Neural cell (in vitro differentiated cells): ENCODE measurements at regions not wholly inside any gene's neighbourhood (a gene's known extent, or its start where the extent isn't known, plus 50 kb on each side); places are given as distances from the start of the nearest gene placed in this dataset.

Experiments
- H2AFZ ChIP-seq: fragments of 200-600, 300-800 bp; sonication (generic), shearing (Covaris generic); 2 replicates; pipeline ENCODE4 v1.6.0; 2014; ENCODE audit warnings: low read depth, mild to moderate bottlenecking, antibody characterized with exemption, low read length, moderate library complexity
- H3F3A ChIP-seq: fragments of 200-600 bp; shearing (Covaris generic); 2 replicates; pipeline ENCODE4 v1.6.1; 2016; ENCODE audit warnings: mild to moderate bottlenecking, moderate library complexity, mixed read lengths, antibody characterized with exemption, low read length; ENCODE audit not compliant: insufficient read depth, poor library complexity, severe bottlenecking
- H3K27ac ChIP-seq: fragments of 200-600, 300-800 bp; sonication (generic), shearing (Covaris generic); 2 replicates; pipeline ENCODE4 v1.5.1; 2014; ENCODE audit warnings: mild to moderate bottlenecking, low read length, moderate library complexity
- H3K27me3 ChIP-seq: fragments of 300-800, 200-600 bp; sonication (generic), shearing (Covaris generic); 2 replicates; pipeline ENCODE4 v1.6.0; 2014; ENCODE audit warnings: mild to moderate bottlenecking, low read depth, low read length, moderate library complexity; ENCODE audit not compliant: insufficient read depth
- H3K36me3 ChIP-seq: fragments of 300-800, 200-600 bp; sonication (generic), shearing (Covaris generic); 2 replicates; pipeline ENCODE4 v1.5.1; 2014; ENCODE audit warnings: mild to moderate bottlenecking, antibody characterized with exemption, low read length, moderate library complexity; ENCODE audit not compliant: insufficient read depth
- H3K4me2 ChIP-seq: fragments of 300-800, 200-600 bp; sonication (generic), shearing (Covaris generic); 2 replicates; pipeline ENCODE4 v1.6.0; 2014; ENCODE audit warnings: mild to moderate bottlenecking, low read length
- H3K4me3 ChIP-seq: fragments of 300-800, 200-600 bp; sonication (generic), shearing (Covaris generic); 2 replicates; pipeline ENCODE4 v1.5.1; 2014; ENCODE audit warnings: mild to moderate bottlenecking, low read length, moderate library complexity
- H3K79me2 ChIP-seq: fragments of 200-600 bp; shearing (Covaris generic); replicated peaks from 2 replicates; pipeline ENCODE4 v1.6.0; 2014; ENCODE audit warnings: mild to moderate bottlenecking, low read length, moderate library complexity; ENCODE audit not compliant: insufficient read depth
- H3K9ac ChIP-seq: fragments of 300-800, 200-600 bp; sonication (generic), shearing (Covaris generic); 2 replicates; pipeline ENCODE4 v1.6.1; 2016; ENCODE audit warnings: mild to moderate bottlenecking, low read length, mixed read lengths
- H3K9me2 ChIP-seq: fragments of 200-600 bp; shearing (Covaris generic); 2 replicates; pipeline ENCODE4 v1.6.1; 2016; ENCODE audit warnings: mild to moderate bottlenecking, low read length, mixed read lengths; ENCODE audit not compliant: insufficient read depth
- H3K9me3 ChIP-seq: fragments of 200-600, 300-800 bp; sonication (generic), shearing (Covaris generic); 2 replicates; pipeline ENCODE4 v1.6.1; 2016; ENCODE audit warnings: mild to moderate bottlenecking, mixed run types, low read length, moderate library complexity, mixed read lengths
- H4K20me1 ChIP-seq: fragments of 200-600 bp; shearing (Covaris generic); 2 replicates; pipeline ENCODE4 v1.6.1; 2016; ENCODE audit warnings: mild to moderate bottlenecking, mixed run types; ENCODE audit not compliant: insufficient read depth
- CTCF ChIP-seq: fragments of 450-650 bp; IDR thresholded peaks from 2 replicates; pipeline ENCODE4 v1.5.1; 2014; ENCODE audit warnings: antibody characterized with exemption, mild to moderate bottlenecking, moderate library complexity; ENCODE audit not compliant: poor library complexity, severe bottlenecking
- EP300 ChIP-seq: fragments of 450-650 bp; conservative IDR thresholded peaks from 2 replicates; pipeline ENCODE4 v1.6.1; 2014; ENCODE audit warnings: antibody characterized with exemption, mild to moderate bottlenecking, moderate library complexity; ENCODE audit not compliant: poor library complexity, severe bottlenecking
- EZH2 ChIP-seq: fragments of 200-600, 300-800 bp; shearing (Covaris generic), sonication (generic); IDR thresholded peaks from 2 replicates; pipeline ENCODE4 v1.6.1; 2014; ENCODE audit warnings: antibody characterized with exemption, low read length, borderline replicate concordance, mild to moderate bottlenecking; ENCODE audit not compliant: insufficient read depth, poor library complexity, severe bottlenecking
- MXI1 ChIP-seq: fragments of 450-650 bp; conservative IDR thresholded peaks from 2 replicates; pipeline ENCODE4 v1.6.1; 2014; ENCODE audit warnings: antibody characterized with exemption, mild to moderate bottlenecking; ENCODE audit not compliant: poor library complexity, severe bottlenecking
- POLR2AphosphoS5 ChIP-seq: IDR thresholded peaks from 2 replicates; pipeline ENCODE4 v1.6.1; 2012
- RAD21 ChIP-seq: fragments of 450-650 bp; conservative IDR thresholded peaks from 2 replicates; pipeline ENCODE4 v1.6.1; 2014; ENCODE audit warnings: antibody characterized with exemption, mild to moderate bottlenecking, moderate library complexity
- REST ChIP-seq: IDR thresholded peaks from 2 replicates; pipeline ENCODE4 v1.6.1; 2012; ENCODE audit warnings: borderline replicate concordance
- SMC3 ChIP-seq: fragments of 450-650 bp; conservative IDR thresholded peaks from 2 replicates; pipeline ENCODE4 v1.6.1; 2014; ENCODE audit warnings: antibody characterized with exemption, mild to moderate bottlenecking, moderate library complexity; ENCODE audit not compliant: poor library complexity
- TAF1 ChIP-seq: IDR thresholded peaks from 2 replicates; pipeline ENCODE4 v1.6.1; 2012; ENCODE audit warnings: low read depth

GRCh38 chr21:27694667-27695066 is 727.8 kb upstream of the ADAMTS5 start:
- H2AFZ ChIP-seq: no peak overlapping the region
- no peaks in the 10 kb centered on the region for H4K20me1 ChIP-seq
- H3K27me3 ChIP-seq: no peaks in the 10 kb centered on the region

GRCh38 chr21:27693376-27693775 is 726.5 kb upstream of the ADAMTS5 start:
- Histone ChIP-seq H3K36me3 (no peaks in the 10 kb centered on the region), H3K9me2 (no peaks in the 10 kb centered on the region), H3K9ac (no peak overlapping the region), H3K27ac (no peak overlapping the region), H3K4me3 (no peak overlapping the region), H3K9me3 (no peaks in the 10 kb centered on the region), H3K27me3 (no peaks in the 10 kb centered on the region), H2AFZ (no peak overlapping the region), H3K79me2 (no peaks in the 10 kb centered on the region), H3K4me2 (no peak overlapping the region), H4K20me1 (no peaks in the 10 kb centered on the region), H3F3A (no peaks in the 10 kb centered on the region)
- TF ChIP-seq EP300: no peak
- no peak for TF ChIP-seq CTCF
- TF ChIP-seq RAD21: no peak
- TF ChIP-seq TAF1: no peak
- no peak for TF ChIP-seq REST
- TF ChIP-seq EZH2: no peak
- TF ChIP-seq MXI1: no peak
- no peak for TF ChIP-seq SMC3
- no peak for TF ChIP-seq POLR2AphosphoS5

More at GRCh38 chr21:27694667-27695066, 727.8 kb upstream of the ADAMTS5 start:
- no peaks in the 10 kb centered on the region for H3K9me2 ChIP-seq
- no peaks in the 10 kb centered on the region for H3K9me3 ChIP-seq
- no peaks in the 10 kb centered on the region for H3F3A ChIP-seq
- no peak overlapping the region for H3K27ac ChIP-seq
- H3K4me2 ChIP-seq: no peak overlapping the region
- no peak for TF ChIP-seq EP300
- TF ChIP-seq CTCF: no peak
- TF ChIP-seq TAF1: no peak
- TF ChIP-seq EZH2: no peak
- no peak for TF ChIP-seq RAD21
- no peaks in the 10 kb centered on the region for H3K36me3 ChIP-seq
- no peak overlapping the region for H3K4me3 ChIP-seq
- H3K79me2 ChIP-seq: no peaks in the 10 kb centered on the region
- H3K9ac ChIP-seq: no peak overlapping the region
